ENCODE measurements at regions not wholly inside any gene's neighbourhood (a gene's known extent, or its start where the extent isn't known, plus 50 kb on each side); places are given as distances from the start of the nearest gene placed in this dataset.

DNA sequence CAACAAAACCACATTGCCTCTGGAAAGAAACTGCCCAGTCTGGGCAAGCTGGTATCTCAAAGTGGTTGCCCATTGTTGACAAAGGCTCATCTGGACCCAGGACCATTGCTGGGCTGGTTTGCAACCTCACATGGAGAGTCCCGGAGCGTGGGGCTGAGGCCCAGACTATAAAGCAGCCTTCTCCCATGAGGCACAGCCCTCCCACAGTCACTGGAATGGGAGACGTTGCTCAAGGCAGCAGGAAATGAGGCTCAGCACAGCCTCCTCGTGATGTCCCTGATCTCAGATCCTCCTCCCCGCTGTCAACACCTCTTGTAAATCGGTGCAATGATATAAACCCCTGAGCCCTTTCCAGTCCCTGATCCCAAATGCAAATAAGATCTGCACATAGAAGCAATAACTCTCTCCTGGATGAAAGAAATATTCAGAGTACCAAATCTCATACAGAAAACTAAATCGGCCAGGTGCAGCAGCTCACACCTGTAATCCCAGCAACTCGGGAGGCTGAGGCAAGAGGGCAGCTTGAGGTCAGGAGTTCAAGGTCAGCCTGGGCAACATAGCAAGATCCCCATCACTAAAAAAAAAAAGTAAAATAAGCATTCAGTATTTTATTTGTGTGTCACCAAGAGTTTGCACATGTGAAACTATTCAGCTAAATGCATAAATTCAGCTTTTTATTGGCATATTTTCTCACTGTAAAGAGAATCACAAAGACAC, 103.0 kb upstream of the RREB1 start:
- no peak overlapping the region for H3K4me2 ChIP-seq (ENCODE audit: low read length)

GRCh38 chr6:7006515-7007191, 101.1 kb upstream of the RREB1 start:
- H3K79me2 ChIP-seq (ENCODE audit: insufficient read depth, low read depth, low read length) = no peaks in the 10 kb centered on the region
- POLR2A ChIA-PET = no interaction called here
- no peaks in the 10 kb centered on the region for H4K20me1 ChIP-seq (ENCODE audit: insufficient read depth, low read length)
- H3K27ac ChIP-seq (ENCODE audit: low read depth, low read length, poor library complexity, severe bottlenecking) = no peak overlapping the region
- no peak overlapping the region for H3K4me3 ChIP-seq (ENCODE audit: low read depth, low read length, poor library complexity, severe bottlenecking)
- intact Hi-C loops (cut with micrococcal nuclease; ENCODE audit: unreplicated experiment) = no loop called here
- no peaks in the 10 kb centered on the region for H3K4me1 ChIP-seq (ENCODE audit: insufficient read depth, low read length, poor library complexity, severe bottlenecking)
- TF ChIP-seq CTCF (conservative IDR thresholded peaks at IDR 0.05; ENCODE audit: low read length) (no peak), EZH2phosphoT487 (IDR thresholded peaks at IDR 0.05; ENCODE audit: borderline replicate concordance, low read depth, low read length) (no peak)
- H3K36me3 ChIP-seq (ENCODE audit: insufficient read depth, low read length) = no peaks in the 10 kb centered on the region
- no TSS peak for BruUV-seq (replicated peaks)
- H3K4me2 ChIP-seq (ENCODE audit: low read length) = no peak overlapping the region
- H2AFZ ChIP-seq (ENCODE audit: low read length) = no peak overlapping the region
- H3K9me3 ChIP-seq (ENCODE audit: low read length) = no peaks in the 10 kb centered on the region
- no peak for DNase-seq (ENCODE audit: low spot score)
- CTCF ChIA-PET (ENCODE audit: unreplicated experiment) = no interaction called here
- H3K9me2 ChIP-seq (ENCODE audit: insufficient read depth, low read length) = no peaks in the 10 kb centered on the region

More for the DNA sequence above, 103.0 kb upstream of the RREB1 start:
- Histone ChIP-seq H4K20me1 (ENCODE audit: insufficient read depth, low read length) (no peaks in the 10 kb centered on the region), H2AFZ (ENCODE audit: low read length) (no peak overlapping the region), H3K4me1 (ENCODE audit: insufficient read depth, low read length, poor library complexity, severe bottlenecking) (no peaks in the 10 kb centered on the region), H3K9me2 (ENCODE audit: insufficient read depth, low read length) (no peaks in the 10 kb centered on the region), H3K79me2 (ENCODE audit: insufficient read depth, low read depth, low read length) (no peaks in the 10 kb centered on the region), H3K4me3 (ENCODE audit: low read depth, low read length, poor library complexity, severe bottlenecking) (no peak overlapping the region), H3K36me3 (ENCODE audit: insufficient read depth, low read length) (no peaks in the 10 kb centered on the region), H3K27ac (ENCODE audit: low read depth, low read length, poor library complexity, severe bottlenecking) (no peak overlapping the region), H3K9me3 (ENCODE audit: low read length) (no peaks in the 10 kb centered on the region)
- ChIA-PET POLR2A (interaction anchor here (0.6 to 1.1 kb wide), 2 partner anchors 10 to 11 kb away, joined by 3 read pairs; no protein-coding TSS in a partner anchor), CTCF (ENCODE audit: unreplicated experiment) (no interaction called here)
- TF ChIP-seq CTCF (conservative IDR thresholded peaks at IDR 0.05; ENCODE audit: low read length) = no peak
- no TSS peak for BruUV-seq (replicated peaks)
- DNase-seq (ENCODE audit: low spot score) = no peak
- intact Hi-C loops (cut with micrococcal nuclease; ENCODE audit: unreplicated experiment) = no loop called here

GRCh38 chr6:7008451-7008988, 99.2 kb upstream of the RREB1 start:
- no peaks in the 10 kb centered on the region for H3K36me3 ChIP-seq (ENCODE audit: insufficient read depth, low read length)
- intact Hi-C loops (cut with micrococcal nuclease; ENCODE audit: unreplicated experiment) = no loop called here
- no peaks in the 10 kb centered on the region for H3K79me2 ChIP-seq (ENCODE audit: insufficient read depth, low read depth, low read length)
- no TSS peak for BruUV-seq (replicated peaks)
- H3K4me3 ChIP-seq (ENCODE audit: low read depth, low read length, poor library complexity, severe bottlenecking) = no peak overlapping the region
- H3K27ac ChIP-seq (ENCODE audit: low read depth, low read length, poor library complexity, severe bottlenecking) = no peak overlapping the region
- H3K4me1 ChIP-seq (ENCODE audit: insufficient read depth, low read length, poor library complexity, severe bottlenecking) = no peaks in the 10 kb centered on the region
- no peak for DNase-seq (ENCODE audit: low spot score)
- H3K9me2 ChIP-seq (ENCODE audit: insufficient read depth, low read length) = no peaks in the 10 kb centered on the region
- no peaks in the 10 kb centered on the region for H3K9me3 ChIP-seq (ENCODE audit: low read length)
- H2AFZ ChIP-seq (ENCODE audit: low read length) = no peak overlapping the region
- no peak overlapping the region for H3K4me2 ChIP-seq (ENCODE audit: low read length)
- TF ChIP-seq CTCF (conservative IDR thresholded peaks at IDR 0.05; ENCODE audit: low read length) = no peak
- no peak for TF ChIP-seq EZH2phosphoT487 (IDR thresholded peaks at IDR 0.05; ENCODE audit: borderline replicate concordance, low read depth, low read length)
- ChIA-PET CTCF (ENCODE audit: unreplicated experiment) (no interaction called here), POLR2A (interaction anchor here (0.6 kb wide), 1 partner anchor 215 kb away, joined by 3 read pairs; no protein-coding TSS in a partner anchor)
- H4K20me1 ChIP-seq (ENCODE audit: insufficient read depth, low read length) = no peaks in the 10 kb centered on the region
